ENCODE measurements at regions not wholly inside any gene's neighbourhood (a gene's known extent, or its start where the extent isn't known, plus 50 kb on each side); places are given as distances from the start of the nearest gene placed in this dataset.
"Not testable (repeated sequence)": the region's sequence is repeated elsewhere in the genome, so short reads cannot be mapped to it uniquely, and the experiment has no call there.

- no peak overlapping the region for H3K4me3 ChIP-seq
- H3K4me1 ChIP-seq = no peaks in the 10 kb centered on the region
- no peak overlapping the region for H3K27ac ChIP-seq
- intact Hi-C loops (cut with DNase I; ENCODE audit: low total_unique reads) = no loop called here
- TF ChIP-seq POLR2A (IDR thresholded peaks at IDR 0.05) = no peak
- no peak for TF ChIP-seq POLR2AphosphoS5 (IDR thresholded peaks at IDR 0.05)
- no peak for TF ChIP-seq CTCF (IDR thresholded peaks at IDR 0.05 in 8 of 11, conservative IDR thresholded peaks at IDR 0.05 in 3 of 11)
- no peak for DNase-seq
- H3K27me3 ChIP-seq (replicated peaks in 1 of 7) = no peaks in the 10 kb centered on the region
- peaks cover 0 to 96% (median 2%) of the 10 kb centered on the region in 8 donors for H3K9me3 ChIP-seq
- H3K36me3 ChIP-seq = no peaks in the 10 kb centered on the region
- WGBS, 5 donors = 68 to 76% (median 74%) methylated on average over 9 of the region's 9 CpGs
Observed at GRCh38 chr2:89820248-89820647, 1128.8 kb downstream of the RPIA start.

GRCh38 chr2:89821455-89821945 is 1130.0 kb downstream of the RPIA start:
- intact Hi-C loops (cut with DNase I; ENCODE audit: low total_unique reads) = no loop called here
- Histone ChIP-seq H3K27ac (no peak overlapping the region), H3K36me3 (no peaks in the 10 kb centered on the region), H3K4me1 (no peaks in the 10 kb centered on the region), H3K4me3 (no peak overlapping the region), H3K27me3 (replicated peaks in 1 of 7) (no peaks in the 10 kb centered on the region), H3K9me3 (peaks cover 0 to 95% (median 0%) of the 10 kb centered on the region in 8 donors)
- WGBS, 5 donors = 68 to 76% (median 71%) methylated on average over 8 of the region's 8 CpGs
- DNase-seq = no peak
- TF ChIP-seq CTCF (IDR thresholded peaks at IDR 0.05 in 8 of 11, conservative IDR thresholded peaks at IDR 0.05 in 3 of 11) (no peak), POLR2AphosphoS5 (IDR thresholded peaks at IDR 0.05) (no peak), POLR2A (IDR thresholded peaks at IDR 0.05) (no peak)

DNA sequence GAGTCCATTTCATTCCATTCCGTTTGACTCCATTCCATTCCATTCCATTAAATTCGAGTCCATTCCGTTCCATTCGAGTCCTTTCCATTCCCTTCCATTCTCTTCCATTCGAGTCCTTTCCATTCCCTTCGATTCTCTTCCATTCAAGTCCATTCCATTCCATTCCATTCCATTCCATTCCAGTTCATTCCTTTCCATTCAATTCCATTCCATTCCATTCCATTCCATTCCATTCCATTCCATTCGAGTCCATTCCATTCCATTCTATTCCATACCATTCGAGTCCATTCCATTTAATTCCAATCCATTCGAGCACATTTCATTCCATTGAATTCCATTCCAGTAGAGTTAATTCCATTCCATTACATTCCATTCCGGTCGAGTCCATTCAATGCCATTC is 1130.9 kb downstream of the RPIA start:
- H3K27ac ChIP-seq; DNase-seq; H3K27me3 ChIP-seq (replicated peaks in 1 of 7); H3K36me3 ChIP-seq; intact Hi-C loops (cut with DNase I; ENCODE audit: low total_unique reads); H3K4me3 ChIP-seq; H3K4me1 ChIP-seq: not testable (repeated sequence)
- WGBS, 5 donors = 75 to 80% (median 76%) methylated on average over 11 of the region's 11 CpGs
- peaks cover 0 to 89% (median 0%) of the 10 kb centered on the region in 8 donors for H3K9me3 ChIP-seq

DNA sequence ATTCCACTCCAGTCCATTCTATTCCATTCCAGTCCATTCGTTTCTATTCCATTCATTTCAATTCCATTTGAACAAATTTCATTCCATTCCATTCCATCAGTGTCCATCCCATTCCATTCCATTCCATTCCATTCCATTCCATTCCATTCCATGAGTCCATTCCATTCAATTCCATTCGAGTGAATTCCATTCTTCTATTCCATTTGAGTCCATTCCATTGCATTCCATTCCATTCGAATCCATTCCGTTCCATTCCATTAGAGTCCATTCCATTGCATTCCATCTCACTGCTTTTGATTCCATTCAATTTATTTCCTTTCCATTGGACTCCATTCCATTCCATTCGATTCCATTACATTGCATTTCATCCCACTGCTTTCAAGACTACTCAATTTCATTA is 1132.1 kb downstream of the RPIA start:
- TF ChIP-seq POLR2AphosphoS5 (IDR thresholded peaks at IDR 0.05) (no peak), POLR2A (IDR thresholded peaks at IDR 0.05) (no peak)
- no peaks in the 10 kb centered on the region for H3K36me3 ChIP-seq
- no peak overlapping the region for H3K4me3 ChIP-seq
- H3K4me1 ChIP-seq = no peaks in the 10 kb centered on the region
- 65 to 74% (median 67%) methylated on average over 5 of the region's 5 CpGs for WGBS, 5 donors
- intact Hi-C loops (cut with DNase I; ENCODE audit: low total_unique reads) = no loop called here
- H3K27ac ChIP-seq = no peak overlapping the region
- no peaks in the 10 kb centered on the region for H3K27me3 ChIP-seq (replicated peaks in 1 of 7)
- peaks cover 0 to 78% (median 0%) of the 10 kb centered on the region in 8 donors for H3K9me3 ChIP-seq
- no peak for DNase-seq

- intact Hi-C loops (cut with DNase I; ENCODE audit: low total_unique reads) = no loop called here
- no peak overlapping the region for H3K4me3 ChIP-seq
- 75 to 84% (median 79%) methylated on average over 8 of the region's 8 CpGs for WGBS, 5 donors
- no peak overlapping the region for H3K27ac ChIP-seq
- no peak for DNase-seq
- H3K4me1 ChIP-seq = no peaks in the 10 kb centered on the region
- peaks cover 0 to 63% (median 0%) of the 10 kb centered on the region in 8 donors for H3K9me3 ChIP-seq
- TF ChIP-seq POLR2AphosphoS5 (IDR thresholded peaks at IDR 0.05) = no peak
- TF ChIP-seq CTCF (IDR thresholded peaks at IDR 0.05 in 8 of 11, conservative IDR thresholded peaks at IDR 0.05 in 3 of 11) = no peak
- no peak for TF ChIP-seq POLR2A (IDR thresholded peaks at IDR 0.05)
- no peaks in the 10 kb centered on the region for H3K36me3 ChIP-seq
- no peaks in the 10 kb centered on the region for H3K27me3 ChIP-seq (replicated peaks in 1 of 7)
Observed at GRCh38 chr2:89825034-89825433, 1133.6 kb downstream of the RPIA start.

DNA sequence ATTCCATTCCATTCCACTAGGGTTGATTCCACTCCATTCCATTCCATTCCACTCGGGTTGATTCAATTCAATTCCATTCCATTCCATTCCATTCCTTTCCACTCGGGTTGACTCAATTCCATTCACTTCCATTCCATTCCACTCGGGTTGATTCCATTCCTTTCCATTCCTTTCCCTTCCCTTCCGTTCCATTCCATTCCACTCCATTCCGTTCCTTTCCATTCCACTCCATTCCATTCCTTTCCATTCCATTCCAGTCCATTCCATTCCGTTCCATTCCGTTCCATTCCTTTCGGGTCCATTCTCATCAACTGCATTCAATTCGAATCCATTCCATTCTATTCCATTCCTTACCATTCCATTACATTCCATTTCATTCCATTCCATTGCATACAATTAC is 1135.3 kb downstream of the RPIA start:
- DNase-seq; H3K4me1 ChIP-seq; H3K36me3 ChIP-seq; H3K27ac ChIP-seq; H3K4me3 ChIP-seq; intact Hi-C loops (cut with DNase I; ENCODE audit: low total_unique reads); H3K27me3 ChIP-seq (replicated peaks in 1 of 7): not testable (repeated sequence)
- WGBS, 5 donors = 74 to 85% (median 77%) methylated on average over 9 of the region's 9 CpGs
- H3K9me3 ChIP-seq = peaks cover 0 to 57% (median 0%) of the 10 kb centered on the region in 8 donors

- H3K36me3 ChIP-seq; DNase-seq; H3K4me3 ChIP-seq; H3K27me3 ChIP-seq (replicated peaks in 1 of 7); intact Hi-C loops (cut with DNase I; ENCODE audit: low total_unique reads); H3K27ac ChIP-seq; H3K4me1 ChIP-seq: not testable (repeated sequence)
- H3K9me3 ChIP-seq = peaks cover 0 to 49% (median 0%) of the 10 kb centered on the region in 8 donors
- 61 to 71% (median 63%) methylated on average over 2 of the region's 2 CpGs for WGBS, 5 donors
Observed at GRCh38 chr2:89827829-89828228, 1136.4 kb downstream of the RPIA start.

DNA sequence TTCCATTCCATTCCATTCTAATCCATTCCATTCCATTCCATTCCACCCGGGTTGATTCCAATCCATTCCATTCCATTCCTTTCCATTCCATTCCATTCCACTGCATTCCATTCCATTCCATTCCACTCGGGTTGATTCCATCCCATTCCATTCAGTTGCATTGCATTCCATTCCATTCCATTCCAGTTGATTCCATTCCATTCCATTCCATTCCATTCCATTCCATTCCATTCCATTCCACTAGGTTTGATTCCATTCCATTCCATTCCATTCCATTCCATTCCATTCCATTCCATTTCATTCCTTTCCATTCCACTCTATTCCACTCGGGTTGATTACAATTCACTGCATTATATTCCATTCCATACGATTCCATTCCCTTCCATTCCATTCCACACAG is 1136.9 kb downstream of the RPIA start:
- H3K27me3 ChIP-seq (replicated peaks in 1 of 7); H3K4me1 ChIP-seq; intact Hi-C loops (cut with DNase I; ENCODE audit: low total_unique reads); H3K27ac ChIP-seq; H3K4me3 ChIP-seq; DNase-seq; H3K36me3 ChIP-seq: not testable (repeated sequence)
- 70 to 74% (median 72%) methylated on average over 4 of the region's 4 CpGs for WGBS, 5 donors
- peaks cover 0 to 48% (median 0%) of the 10 kb centered on the region in 8 donors for H3K9me3 ChIP-seq
